ENCODE measurements at regions not wholly inside any gene's neighbourhood (a gene's known extent, or its start where the extent isn't known, plus 50 kb on each side); places are given as distances from the start of the nearest gene placed in this dataset.

DNA sequence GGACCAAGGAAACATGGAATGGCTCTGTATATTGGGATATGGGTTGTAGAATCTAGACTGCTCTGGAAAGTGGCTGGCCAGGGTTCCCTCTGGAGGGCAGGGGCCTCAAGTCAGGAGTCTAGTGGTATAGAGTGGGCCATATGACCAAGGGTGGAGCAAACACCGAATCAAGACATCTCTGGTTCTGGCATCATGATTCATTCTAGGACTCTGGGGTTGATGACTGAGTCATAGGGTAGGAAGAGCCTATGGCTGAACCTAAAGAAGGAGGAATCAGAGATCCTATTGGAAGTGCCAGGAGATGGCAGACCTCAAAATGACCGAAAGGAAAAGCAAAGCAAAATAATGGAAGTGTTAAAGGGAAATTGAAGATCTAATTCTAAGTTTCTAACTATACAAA lies 356.4 kb upstream of the PRICKLE1 start:
- H3K4me1 ChIP-seq (ENCODE audit: control insufficient read depth, extremely low read depth, insufficient read depth, low read length): no peaks in the 10 kb centered on the region
- no peaks in the 10 kb centered on the region for H3K9me3 ChIP-seq (ENCODE audit: control insufficient read depth, insufficient read depth, low read depth, low read length)
- H3K36me3 ChIP-seq (ENCODE audit: control insufficient read depth, insufficient read depth, low read length): no peaks in the 10 kb centered on the region
- H3K9ac ChIP-seq (ENCODE audit: insufficient read depth, low read length): no peak overlapping the region
- H2AFZ ChIP-seq (ENCODE audit: low read length): no peak overlapping the region
- no peak overlapping the region for H3K27ac ChIP-seq (ENCODE audit: insufficient read depth, low read length)
- H3K79me2 ChIP-seq (ENCODE audit: control insufficient read depth, insufficient read depth, low read length): no peaks in the 10 kb centered on the region
- no peak overlapping the region for H3K4me2 ChIP-seq (ENCODE audit: extremely low read depth, insufficient read depth, low read length)
- DNase-seq (ENCODE audit: low read depth in 2 of 2): no peak
- no peaks in the 10 kb centered on the region for H3K27me3 ChIP-seq (ENCODE audit: control insufficient read depth, insufficient read depth, low read length)
- no peaks in the 10 kb centered on the region for H4K20me1 ChIP-seq (ENCODE audit: control insufficient read depth, extremely low read depth, insufficient read depth, low read length)
- no peak for TF ChIP-seq EZH2 (IDR thresholded peaks at IDR 0.05; ENCODE audit: low read length, missing control alignments)
- TF ChIP-seq, protein P1, sequence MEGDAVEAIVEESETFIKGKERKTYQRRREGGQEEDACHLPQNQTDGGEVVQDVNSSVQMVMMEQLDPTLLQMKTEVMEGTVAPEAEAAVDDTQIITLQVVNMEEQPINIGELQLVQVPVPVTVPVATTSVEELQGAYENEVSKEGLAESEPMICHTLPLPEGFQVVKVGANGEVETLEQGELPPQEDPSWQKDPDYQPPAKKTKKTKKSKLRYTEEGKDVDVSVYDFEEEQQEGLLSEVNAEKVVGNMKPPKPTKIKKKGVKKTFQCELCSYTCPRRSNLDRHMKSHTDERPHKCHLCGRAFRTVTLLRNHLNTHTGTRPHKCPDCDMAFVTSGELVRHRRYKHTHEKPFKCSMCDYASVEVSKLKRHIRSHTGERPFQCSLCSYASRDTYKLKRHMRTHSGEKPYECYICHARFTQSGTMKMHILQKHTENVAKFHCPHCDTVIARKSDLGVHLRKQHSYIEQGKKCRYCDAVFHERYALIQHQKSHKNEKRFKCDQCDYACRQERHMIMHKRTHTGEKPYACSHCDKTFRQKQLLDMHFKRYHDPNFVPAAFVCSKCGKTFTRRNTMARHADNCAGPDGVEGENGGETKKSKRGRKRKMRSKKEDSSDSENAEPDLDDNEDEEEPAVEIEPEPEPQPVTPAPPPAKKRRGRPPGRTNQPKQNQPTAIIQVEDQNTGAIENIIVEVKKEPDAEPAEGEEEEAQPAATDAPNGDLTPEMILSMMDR (conservative IDR thresholded peaks at IDR 0.05 in 1 of 2, IDR thresholded peaks at IDR 0.05 in 1 of 2; ENCODE audit: low read depth in 1 of 2, low read length in 2 of 2): no peak
- no peak overlapping the region for H3K4me3 ChIP-seq (replicated peaks in 1 of 4; ENCODE audit: control extremely low read depth in 1 of 4, insufficient read depth in 1 of 4, low read depth in 3 of 4, low read length in 4 of 4)

DNA sequence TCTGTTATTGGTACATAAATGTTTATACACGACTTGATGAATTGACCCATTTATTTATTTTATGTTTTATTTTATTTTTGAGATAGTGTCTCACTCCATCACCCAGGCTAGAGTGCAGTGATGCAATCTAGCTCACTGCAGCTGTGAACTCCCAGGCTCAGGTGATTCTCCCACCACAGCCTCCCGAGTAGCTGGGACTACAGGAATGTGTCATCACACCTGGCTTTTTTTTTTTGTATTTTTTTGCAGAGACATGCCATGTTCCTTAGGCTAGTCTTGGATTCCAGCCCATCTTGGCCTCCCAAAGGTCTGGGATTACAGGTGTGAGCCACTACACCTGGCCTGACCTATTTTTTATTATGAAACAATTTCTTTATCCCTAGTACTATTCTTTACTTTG lies 355.0 kb upstream of the PRICKLE1 start:
- TF ChIP-seq EZH2 (IDR thresholded peaks at IDR 0.05; ENCODE audit: low read length, missing control alignments): no peak
- H3K9ac ChIP-seq (ENCODE audit: insufficient read depth, low read length): no peak overlapping the region
- no peak for DNase-seq (ENCODE audit: low read depth in 2 of 2)
- no peaks in the 10 kb centered on the region for H3K79me2 ChIP-seq (ENCODE audit: control insufficient read depth, insufficient read depth, low read length)
- no peak overlapping the region for H2AFZ ChIP-seq (ENCODE audit: low read length)
- H3K9me3 ChIP-seq (ENCODE audit: control insufficient read depth, insufficient read depth, low read depth, low read length): no peaks in the 10 kb centered on the region
- H3K36me3 ChIP-seq (ENCODE audit: control insufficient read depth, insufficient read depth, low read length): no peaks in the 10 kb centered on the region
- no peaks in the 10 kb centered on the region for H3K4me1 ChIP-seq (ENCODE audit: control insufficient read depth, extremely low read depth, insufficient read depth, low read length)
- H3K27ac ChIP-seq (ENCODE audit: insufficient read depth, low read length): no peak overlapping the region
- H3K27me3 ChIP-seq (ENCODE audit: control insufficient read depth, insufficient read depth, low read length): no peaks in the 10 kb centered on the region
- H4K20me1 ChIP-seq (ENCODE audit: control insufficient read depth, extremely low read depth, insufficient read depth, low read length): no peaks in the 10 kb centered on the region
- H3K4me3 ChIP-seq (replicated peaks in 1 of 4; ENCODE audit: control extremely low read depth in 1 of 4, insufficient read depth in 1 of 4, low read depth in 3 of 4, low read length in 4 of 4): no peak overlapping the region
- no peak overlapping the region for H3K4me2 ChIP-seq (ENCODE audit: extremely low read depth, insufficient read depth, low read length)

DNA sequence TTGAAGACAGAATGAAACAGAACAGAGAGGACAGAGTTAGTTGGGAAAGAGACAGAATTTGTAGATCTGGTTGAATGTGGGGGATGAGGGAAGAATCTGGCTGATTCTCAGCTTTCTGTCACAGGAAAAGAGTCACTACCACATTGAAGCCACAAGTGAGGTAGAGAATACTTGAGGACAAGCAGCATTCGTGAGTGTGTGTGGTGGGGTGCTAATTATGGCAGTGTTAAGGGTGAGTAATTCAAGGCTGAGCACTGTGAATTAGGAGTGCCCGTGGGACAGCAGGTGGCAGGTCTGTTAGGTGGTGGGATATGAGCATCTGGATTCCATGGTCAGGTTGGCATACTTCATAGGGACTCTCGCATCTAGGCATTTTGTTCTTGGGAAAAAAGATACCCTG lies 347.4 kb upstream of the PRICKLE1 start:
- no peak overlapping the region for H3K4me3 ChIP-seq (replicated peaks in 1 of 4; ENCODE audit: control extremely low read depth in 1 of 4, insufficient read depth in 1 of 4, low read depth in 3 of 4, low read length in 4 of 4)
- H3K9ac ChIP-seq (ENCODE audit: insufficient read depth, low read length): no peak overlapping the region
- H4K20me1 ChIP-seq (ENCODE audit: control insufficient read depth, extremely low read depth, insufficient read depth, low read length): no peaks in the 10 kb centered on the region
- H2AFZ ChIP-seq (ENCODE audit: low read length): no peak overlapping the region
- no peaks in the 10 kb centered on the region for H3K36me3 ChIP-seq (ENCODE audit: control insufficient read depth, insufficient read depth, low read length)
- DNase-seq (ENCODE audit: low read depth in 2 of 2): peak in 1 of 2 donors; percentile 69
- H3K27ac ChIP-seq (ENCODE audit: insufficient read depth, low read length): no peak overlapping the region
- H3K9me3 ChIP-seq (ENCODE audit: control insufficient read depth, insufficient read depth, low read depth, low read length): no peaks in the 10 kb centered on the region
- no peaks in the 10 kb centered on the region for H3K27me3 ChIP-seq (ENCODE audit: control insufficient read depth, insufficient read depth, low read length)
- H3K4me2 ChIP-seq (ENCODE audit: extremely low read depth, insufficient read depth, low read length): no peak overlapping the region
- no peaks in the 10 kb centered on the region for H3K4me1 ChIP-seq (ENCODE audit: control insufficient read depth, extremely low read depth, insufficient read depth, low read length)
- H3K79me2 ChIP-seq (ENCODE audit: control insufficient read depth, insufficient read depth, low read length): no peaks in the 10 kb centered on the region
- TF ChIP-seq, protein P1 (conservative IDR thresholded peaks at IDR 0.05 in 1 of 2, IDR thresholded peaks at IDR 0.05 in 1 of 2; ENCODE audit: low read depth in 1 of 2, low read length in 2 of 2): no peak
- no peak for TF ChIP-seq EZH2 (IDR thresholded peaks at IDR 0.05; ENCODE audit: low read length, missing control alignments)

Measured in fibroblast of lung (primary cell).